CD4-positive, CD25-positive, alpha-beta regulatory T cell (primary cell): ENCODE measurements at regions not wholly inside any gene's neighbourhood (a gene's known extent, or its start where the extent isn't known, plus 50 kb on each side); places are given as distances from the start of the nearest gene placed in this dataset.

ENCODE experiments used
- ATAC-seq, 2 donors: fragments of 150-1000 bp; cut with Tn5 transposase; one replicate each; pipeline ENCODE4 v1.10.0; 2021; ENCODE audit warnings: low read depth in 2 of 2, moderate number of reproducible peaks in 2 of 2, moderate library complexity in 1 of 2
- DNase-seq, 3 donors: peaks; one replicate each; pipeline versions ENCODE4 v3.0.0 to v3.0.0-alpha.2; 2012 to 2022; ENCODE audit warnings: mixed read lengths in 1 of 3
- H3K27ac ChIP-seq: one replicate; pipeline ENCODE4 v1.7.0; 2013; ENCODE audit warnings: mild to moderate bottlenecking, low read length; ENCODE audit not compliant: insufficient read depth, poor library complexity, severe bottlenecking
- H3K27me3 ChIP-seq: one replicate; pipeline ENCODE4 v1.7.0; 2013; ENCODE audit warnings: low read length; ENCODE audit not compliant: control insufficient read depth, insufficient read depth
- H3K36me3 ChIP-seq: one replicate; pipeline ENCODE4 v1.7.0; 2013; ENCODE audit warnings: mild to moderate bottlenecking, low read length, moderate library complexity; ENCODE audit not compliant: control insufficient read depth, insufficient read depth
- H3K4me1 ChIP-seq: 2 replicates; pipeline ENCODE4 v1.7.0; 2013; ENCODE audit warnings: mild to moderate bottlenecking, low read length; ENCODE audit not compliant: insufficient read depth, control insufficient read depth, poor library complexity, severe bottlenecking
- H3K4me3 ChIP-seq: one replicate; pipeline ENCODE4 v1.7.0; 2013; ENCODE audit warnings: low read depth, mild to moderate bottlenecking, low read length, moderate library complexity
- H3K9me3 ChIP-seq, 2 experiments: 1 replicate in 1 of 2; 2 replicates in 1 of 2; pipeline ENCODE4 v1.7.0; 2013; ENCODE audit warnings: low read length in 2 of 2, mild to moderate bottlenecking in 1 of 2, moderate library complexity in 1 of 2; ENCODE audit not compliant: control insufficient read depth in 2 of 2
- H3K27ac Mint-ChIP-seq, 3 donors: one replicate each; pipeline ENCODE4 v1.8.0; 2020 to 2022; ENCODE audit warnings: mild to moderate bottlenecking in 3 of 3, mixed read lengths in 3 of 3, moderate library complexity in 2 of 3
- H3K27me3 Mint-ChIP-seq: one replicate; pipeline ENCODE4 v1.8.0; 2022; ENCODE audit warnings: mild to moderate bottlenecking, mixed read lengths
- H3K36me3 Mint-ChIP-seq: one replicate; pipeline ENCODE4 v1.8.0; 2020; ENCODE audit warnings: mixed read lengths
- H3K4me1 Mint-ChIP-seq, 4 donors: one replicate each; pipeline ENCODE4 v1.8.0; 2020 to 2022; ENCODE audit warnings: mixed read lengths in 4 of 4, mild to moderate bottlenecking in 1 of 4
- H3K4me3 Mint-ChIP-seq, 4 donors: one replicate each; pipeline ENCODE4 v1.8.0; 2020 to 2022; ENCODE audit warnings: mild to moderate bottlenecking in 4 of 4, mixed read lengths in 4 of 4, moderate library complexity in 3 of 4
- H3K9me3 Mint-ChIP-seq, 7 donors: one replicate each; pipeline ENCODE4 v1.8.0; 2020 to 2022; ENCODE audit warnings: mixed read lengths in 7 of 7, mild to moderate bottlenecking in 3 of 7, moderate library complexity in 2 of 7

GRCh38 chr3:137347132-137347531, 389.3 kb downstream of the IL20RB start:
- H3K4me3 Mint-ChIP-seq = no peak overlapping the region
- H3K27ac ChIP-seq = no peak overlapping the region
- H3K4me1 Mint-ChIP-seq = no peaks in the 10 kb centered on the region
- H3K36me3 ChIP-seq = no peaks in the 10 kb centered on the region
- H3K9me3 Mint-ChIP-seq = peaks cover 0 to 6% (median 3%) of the 10 kb centered on the region in 7 donors
- no peak overlapping the region for H3K27ac Mint-ChIP-seq
- no peaks in the 10 kb centered on the region for H3K36me3 Mint-ChIP-seq
- no peak overlapping the region for H3K4me3 ChIP-seq
- no peaks in the 10 kb centered on the region for H3K27me3 Mint-ChIP-seq
- H3K9me3 ChIP-seq = no peaks in the 10 kb centered on the region
- ATAC-seq = no peak
- no peaks in the 10 kb centered on the region for H3K4me1 ChIP-seq
- DNase-seq = no peak
- H3K27me3 ChIP-seq = no peaks in the 10 kb centered on the region

- Mint-ChIP-seq H3K27ac (no peak overlapping the region), H3K27me3 (no peaks in the 10 kb centered on the region), H3K36me3 (no peaks in the 10 kb centered on the region), H3K4me3 (no peak overlapping the region), H3K9me3 (peaks cover 0 to 6% (median 3%) of the 10 kb centered on the region in 7 donors), H3K4me1 (no peaks in the 10 kb centered on the region)
- no peak overlapping the region for H3K27ac ChIP-seq
- no peak overlapping the region for H3K4me3 ChIP-seq
- H3K4me1 ChIP-seq = no peaks in the 10 kb centered on the region
- H3K27me3 ChIP-seq = no peaks in the 10 kb centered on the region
- H3K9me3 ChIP-seq = no peaks in the 10 kb centered on the region
- no peaks in the 10 kb centered on the region for H3K36me3 ChIP-seq
- DNase-seq (no peak), ATAC-seq (no peak)
Measured at GRCh38 chr3:137347817-137348368, 390.1 kb downstream of the IL20RB start.

GRCh38 chr3:137348936-137349335, 391.2 kb downstream of the IL20RB start:
- no peaks in the 10 kb centered on the region for H3K4me1 Mint-ChIP-seq
- H3K27me3 Mint-ChIP-seq = no peaks in the 10 kb centered on the region
- H3K4me3 Mint-ChIP-seq = no peak overlapping the region
- H3K27ac ChIP-seq = no peak overlapping the region
- H3K36me3 Mint-ChIP-seq = no peaks in the 10 kb centered on the region
- no peak overlapping the region for H3K4me3 ChIP-seq
- H3K9me3 Mint-ChIP-seq = peaks cover 0 to 8% (median 3%) of the 10 kb centered on the region in 7 donors
- H3K9me3 ChIP-seq = no peaks in the 10 kb centered on the region
- ATAC-seq = no peak
- no peaks in the 10 kb centered on the region for H3K27me3 ChIP-seq
- DNase-seq = no peak
- no peaks in the 10 kb centered on the region for H3K36me3 ChIP-seq
- no peak overlapping the region for H3K27ac Mint-ChIP-seq
- no peaks in the 10 kb centered on the region for H3K4me1 ChIP-seq

- DNase-seq = no peak
- no peaks in the 10 kb centered on the region for H3K9me3 ChIP-seq
- H3K4me1 ChIP-seq = no peaks in the 10 kb centered on the region
- H3K27ac ChIP-seq = no peak overlapping the region
- Mint-ChIP-seq H3K27ac (no peak overlapping the region), H3K27me3 (no peaks in the 10 kb centered on the region), H3K4me1 (no peaks in the 10 kb centered on the region), H3K4me3 (no peak overlapping the region), H3K36me3 (no peaks in the 10 kb centered on the region), H3K9me3 (peaks cover 0 to 8% (median 3%) of the 10 kb centered on the region in 7 donors)
- no peak overlapping the region for H3K4me3 ChIP-seq
- ATAC-seq = no peak
- no peaks in the 10 kb centered on the region for H3K36me3 ChIP-seq
- no peaks in the 10 kb centered on the region for H3K27me3 ChIP-seq
Measured at GRCh38 chr3:137349557-137350348, 392.0 kb downstream of the IL20RB start.

- ATAC-seq = no peak
Measured at GRCh38 chr3:137360531-137361201, 402.9 kb downstream of the IL20RB start.

GRCh38 chr3:137382005-137382594, 382.0 kb upstream of the SOX14 start:
- H3K4me1 ChIP-seq = no peaks in the 10 kb centered on the region
- Mint-ChIP-seq H3K4me1 (no peaks in the 10 kb centered on the region), H3K4me3 (no peak overlapping the region), H3K27ac (no peak overlapping the region), H3K36me3 (no peaks in the 10 kb centered on the region), H3K9me3 (peaks cover 0 to 6% (median 3%) of the 10 kb centered on the region in 7 donors), H3K27me3 (no peaks in the 10 kb centered on the region)
- H3K36me3 ChIP-seq = no peaks in the 10 kb centered on the region
- no peak overlapping the region for H3K4me3 ChIP-seq
- no peaks in the 10 kb centered on the region for H3K9me3 ChIP-seq
- DNase-seq (no peak), ATAC-seq (no peak)
- no peaks in the 10 kb centered on the region for H3K27me3 ChIP-seq
- H3K27ac ChIP-seq = no peak overlapping the region

More at GRCh38 chr3:137360531-137361201, 402.9 kb downstream of the IL20RB start:
- Mint-ChIP-seq H3K4me1 (no peaks in the 10 kb centered on the region), H3K36me3 (no peaks in the 10 kb centered on the region), H3K27me3 (no peaks in the 10 kb centered on the region), H3K9me3 (peaks cover 4 to 25% (median 9%) of the 10 kb centered on the region in 7 donors), H3K4me3 (no peak overlapping the region), H3K27ac (no peak overlapping the region)
- H3K36me3 ChIP-seq = no peaks in the 10 kb centered on the region
- H3K4me3 ChIP-seq = no peak overlapping the region
- no peaks in the 10 kb centered on the region for H3K4me1 ChIP-seq
- peaks cover 5% of the 10 kb centered on the region in 2 experiments for H3K9me3 ChIP-seq
- H3K27me3 ChIP-seq = no peaks in the 10 kb centered on the region
- DNase-seq = no peak
- H3K27ac ChIP-seq = no peak overlapping the region

- no peak overlapping the region for H3K27ac Mint-ChIP-seq
- peaks cover 0 to 7% (median 2%) of the 10 kb centered on the region in 7 donors for H3K9me3 Mint-ChIP-seq
- H3K4me1 Mint-ChIP-seq = no peaks in the 10 kb centered on the region
- DNase-seq (no peak), ATAC-seq (no peak)
- no peak overlapping the region for H3K4me3 Mint-ChIP-seq
- no peaks in the 10 kb centered on the region for H3K27me3 Mint-ChIP-seq
- H3K27ac ChIP-seq = no peak overlapping the region
- no peaks in the 10 kb centered on the region for H3K36me3 ChIP-seq
- no peak overlapping the region for H3K4me3 ChIP-seq
- H3K36me3 Mint-ChIP-seq = no peaks in the 10 kb centered on the region
- no peaks in the 10 kb centered on the region for H3K27me3 ChIP-seq
- no peaks in the 10 kb centered on the region for H3K4me1 ChIP-seq
- H3K9me3 ChIP-seq = no peaks in the 10 kb centered on the region
Measured at GRCh38 chr3:137385922-137386321, 378.2 kb upstream of the SOX14 start.
